ENCODE measurements at regions not wholly inside any gene's neighbourhood (a gene's known extent, or its start where the extent isn't known, plus 50 kb on each side); places are given as distances from the start of the nearest gene placed in this dataset.

GRCh38 chr4:54527532-54527931, 130.2 kb upstream of the KIT start:
- H4K20me1 ChIP-seq (ENCODE audit: insufficient read depth): no peaks in the 10 kb centered on the region
- H2AFZ ChIP-seq (ENCODE audit: low read depth, low read length): no peak overlapping the region
- no peaks in the 10 kb centered on the region for H3K79me2 ChIP-seq (replicated peaks; ENCODE audit: insufficient read depth, low read length)
- H3K27ac ChIP-seq (ENCODE audit: low read length): no peak overlapping the region
- no peak overlapping the region for H3K4me2 ChIP-seq (ENCODE audit: low read length)
- H3F3A ChIP-seq (ENCODE audit: insufficient read depth, low read length, poor library complexity, severe bottlenecking): no peaks in the 10 kb centered on the region
- H3K36me3 ChIP-seq (ENCODE audit: insufficient read depth, low read length): no peaks in the 10 kb centered on the region
- TF ChIP-seq EP300 (conservative IDR thresholded peaks at IDR 0.05; ENCODE audit: poor library complexity, severe bottlenecking): no peak
- TF ChIP-seq REST (IDR thresholded peaks at IDR 0.05; ENCODE audit: borderline replicate concordance): no peak
- no peak for TF ChIP-seq POLR2AphosphoS5 (IDR thresholded peaks at IDR 0.05)
- TF ChIP-seq TAF1 (IDR thresholded peaks at IDR 0.05; ENCODE audit: low read depth): no peak
- no peak for TF ChIP-seq EZH2 (IDR thresholded peaks at IDR 0.05; ENCODE audit: borderline replicate concordance, insufficient read depth, low read length, poor library complexity, severe bottlenecking)
- H3K9me3 ChIP-seq (ENCODE audit: low read length): no peaks in the 10 kb centered on the region
- H3K27me3 ChIP-seq (ENCODE audit: insufficient read depth, low read depth, low read length): no peaks in the 10 kb centered on the region
- H3K4me3 ChIP-seq (ENCODE audit: low read length): no peak overlapping the region
- no peak overlapping the region for H3K9ac ChIP-seq (ENCODE audit: low read length)
- no peaks in the 10 kb centered on the region for H3K9me2 ChIP-seq (ENCODE audit: insufficient read depth, low read length)

GRCh38 chr4:54539500-54540029, 118.2 kb upstream of the KIT start:
- Histone ChIP-seq H3K4me3 (ENCODE audit: low read length) (peak overlapping the region; percentile 63), H3K4me2 (ENCODE audit: low read length) (peak overlapping the region; percentile 20), H3K9ac (ENCODE audit: low read length) (peak overlapping the region; percentile 62), H4K20me1 (ENCODE audit: insufficient read depth) (no peaks in the 10 kb centered on the region), H3K9me2 (ENCODE audit: insufficient read depth, low read length) (no peaks in the 10 kb centered on the region), H3K27me3 (ENCODE audit: insufficient read depth, low read depth, low read length) (no peaks in the 10 kb centered on the region), H3F3A (ENCODE audit: insufficient read depth, low read length, poor library complexity, severe bottlenecking) (no peaks in the 10 kb centered on the region), H3K79me2 (replicated peaks; ENCODE audit: insufficient read depth, low read length) (no peaks in the 10 kb centered on the region), H3K27ac (ENCODE audit: low read length) (peak overlapping the region; percentile 4), H3K9me3 (ENCODE audit: low read length) (no peaks in the 10 kb centered on the region), H3K36me3 (ENCODE audit: insufficient read depth, low read length) (no peaks in the 10 kb centered on the region), H2AFZ (ENCODE audit: low read depth, low read length) (peak overlapping the region; percentile 29)
- TF ChIP-seq MXI1 (conservative IDR thresholded peaks at IDR 0.05; ENCODE audit: poor library complexity, severe bottlenecking) (peak; percentile 35), POLR2AphosphoS5 (IDR thresholded peaks at IDR 0.05) (no peak), REST (IDR thresholded peaks at IDR 0.05; ENCODE audit: borderline replicate concordance) (peak; percentile 37), SMC3 (conservative IDR thresholded peaks at IDR 0.05; ENCODE audit: poor library complexity) (peak; percentile 25)

Data from neural cell (in vitro differentiated cells).